Activated T-helper 1 cell treated with anti-CD3 and anti-CD28 coated beads, Interleukin-2, amount 50 U/mL, for 16 hours (primary cell): ENCODE measurements at regions not wholly inside any gene's neighbourhood (a gene's known extent, or its start where the extent isn't known, plus 50 kb on each side); places are given as distances from the start of the nearest gene placed in this dataset.
"Not testable (repeated sequence)": the region's sequence is repeated elsewhere in the genome, so short reads cannot be mapped to it uniquely, and the experiment has no call there.

ENCODE experiments used
- DNase-seq, 2 donors: peaks; one replicate each; pipeline ENCODE4 v3.0.0-alpha.2; 2020; ENCODE audit warnings: low read depth in 1 of 2, low spot score in 1 of 2

DNA sequence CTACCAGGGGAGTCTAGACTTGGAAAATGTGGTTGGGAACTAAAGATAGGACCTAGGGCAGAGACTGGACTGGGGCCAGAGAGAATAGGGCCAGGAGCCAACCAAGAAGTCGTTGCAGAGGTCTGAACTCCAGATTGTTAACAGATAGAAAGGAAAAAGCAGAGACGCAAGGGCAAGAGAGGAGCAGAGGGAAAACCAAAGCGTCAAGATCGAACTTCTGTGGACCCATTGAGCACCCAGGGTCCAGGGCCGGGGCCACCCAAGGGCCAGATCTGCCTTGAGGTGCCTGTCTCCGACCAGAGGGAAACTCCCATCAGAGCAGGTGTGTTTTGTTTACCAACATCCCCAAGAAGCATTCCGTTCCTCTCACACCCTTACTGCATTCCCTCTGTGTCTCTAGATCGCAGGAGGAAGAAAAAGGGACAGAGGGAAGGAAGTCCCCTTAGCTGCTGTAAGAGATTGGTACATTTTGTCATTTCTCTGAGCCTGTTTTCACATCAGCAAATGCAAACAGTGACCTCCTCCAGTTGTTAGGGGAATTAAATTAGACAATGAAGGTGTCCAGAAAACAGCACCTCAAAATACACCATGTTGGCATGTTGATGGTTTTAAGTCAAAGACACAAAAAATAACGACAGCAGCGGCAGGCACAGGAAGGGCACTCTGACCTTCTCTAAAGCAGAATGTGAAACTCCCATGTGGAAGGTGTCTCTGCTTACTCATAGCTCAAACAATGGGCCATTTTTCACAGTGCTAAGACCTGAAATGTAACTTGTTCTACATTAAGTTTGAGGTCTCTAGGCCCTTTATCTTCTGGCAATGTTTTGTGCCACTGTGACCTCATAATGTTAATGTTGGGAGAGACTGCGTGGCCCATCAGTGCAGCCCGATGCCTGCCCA, 105.8 kb upstream of the RAB4A start:
- no peak for DNase-seq

DNA sequence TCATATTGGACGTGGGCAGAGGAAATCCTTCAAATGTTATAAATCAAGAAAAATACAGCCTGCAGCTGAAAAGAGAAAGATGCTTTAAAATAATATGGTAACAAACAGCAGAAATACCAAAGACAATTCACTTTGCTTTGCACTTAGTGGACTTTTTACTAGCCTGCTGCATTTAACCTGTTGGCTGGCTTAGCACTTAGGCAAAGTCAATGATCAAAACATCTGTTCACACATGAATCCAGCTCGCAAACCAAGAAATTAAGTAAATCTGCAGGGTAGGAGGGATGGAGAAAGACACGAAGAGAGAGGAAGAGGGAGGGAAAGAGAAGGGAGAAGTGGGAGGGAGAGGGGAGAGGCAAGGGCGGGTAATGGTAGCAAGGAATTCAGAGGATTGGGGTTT, 103.6 kb upstream of the RAB4A start:
- no peak for DNase-seq

DNA sequence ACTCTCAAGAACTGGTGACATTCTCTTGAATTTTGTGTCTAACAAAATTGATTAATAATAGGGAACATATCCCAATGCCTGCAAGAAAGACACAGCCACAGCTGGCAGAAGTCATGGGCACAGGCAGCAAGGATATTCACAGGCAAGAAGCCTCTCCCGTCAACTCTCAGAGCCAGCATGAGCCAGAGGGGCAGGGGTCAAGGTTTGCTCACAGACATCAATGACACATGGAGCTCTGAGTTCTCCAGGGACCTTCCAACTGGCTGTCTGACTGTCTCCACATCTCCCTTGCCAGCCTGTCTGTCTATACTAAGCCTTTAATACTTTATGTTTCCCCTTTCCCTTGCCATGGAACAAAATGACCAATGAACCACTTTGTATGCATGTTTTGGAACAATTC, 101.5 kb upstream of the RAB4A start:
- no peak for DNase-seq

DNA sequence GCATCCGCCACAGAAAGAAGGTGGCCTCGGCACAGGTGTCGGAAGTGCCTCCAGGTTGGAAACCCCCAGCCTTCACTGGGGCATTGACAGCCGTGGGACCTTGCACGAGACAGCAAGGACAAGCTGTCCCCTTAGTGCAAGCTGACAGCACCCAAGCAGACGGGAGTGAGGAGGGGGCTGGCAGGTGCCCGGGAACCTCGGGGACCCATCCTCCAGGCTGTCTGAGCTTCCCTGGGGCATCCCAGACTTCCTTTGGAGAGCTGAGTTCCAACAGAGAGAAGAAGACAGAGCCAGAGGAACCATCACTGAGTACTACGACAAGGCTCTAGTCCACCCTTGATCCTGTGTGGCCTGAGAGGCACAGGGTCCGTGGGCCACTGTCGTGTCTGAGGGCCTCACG, 100.6 kb upstream of the RAB4A start:
- no peak for DNase-seq

DNA sequence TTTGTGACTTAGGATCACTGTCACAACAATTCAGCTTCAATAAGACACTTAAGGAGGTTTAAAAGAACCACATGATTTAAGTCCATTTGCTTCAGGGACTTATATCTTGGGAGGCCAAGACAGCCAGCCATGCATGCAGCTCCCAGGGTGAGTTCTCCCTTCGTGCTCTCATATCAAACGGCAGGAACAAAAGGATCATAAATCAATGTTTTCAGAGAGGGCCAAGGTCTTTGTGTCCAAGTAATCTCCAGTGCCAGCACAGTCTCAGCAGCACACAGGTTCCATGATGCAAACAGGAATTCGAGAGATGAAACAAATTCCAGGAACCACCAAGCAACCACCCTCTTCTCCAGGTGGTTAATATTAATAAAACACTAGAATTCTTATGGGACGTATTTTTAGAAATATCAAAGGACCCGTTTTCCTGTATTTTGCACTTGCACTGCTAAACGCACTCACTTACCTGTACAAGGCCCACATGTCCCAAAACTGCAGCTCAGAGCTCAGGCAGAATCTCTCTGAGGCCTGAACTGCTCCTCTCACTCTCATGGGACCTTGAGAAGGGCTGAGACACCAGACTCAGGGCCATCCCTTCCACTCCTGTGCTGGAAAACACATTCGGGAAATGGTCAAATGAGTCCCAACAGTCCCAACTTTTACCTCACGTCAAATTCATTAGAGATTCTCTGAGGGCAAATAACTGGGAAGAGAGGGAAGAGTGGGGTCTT, 100.0 kb upstream of the RAB4A start:
- DNase-seq: no peak

DNA sequence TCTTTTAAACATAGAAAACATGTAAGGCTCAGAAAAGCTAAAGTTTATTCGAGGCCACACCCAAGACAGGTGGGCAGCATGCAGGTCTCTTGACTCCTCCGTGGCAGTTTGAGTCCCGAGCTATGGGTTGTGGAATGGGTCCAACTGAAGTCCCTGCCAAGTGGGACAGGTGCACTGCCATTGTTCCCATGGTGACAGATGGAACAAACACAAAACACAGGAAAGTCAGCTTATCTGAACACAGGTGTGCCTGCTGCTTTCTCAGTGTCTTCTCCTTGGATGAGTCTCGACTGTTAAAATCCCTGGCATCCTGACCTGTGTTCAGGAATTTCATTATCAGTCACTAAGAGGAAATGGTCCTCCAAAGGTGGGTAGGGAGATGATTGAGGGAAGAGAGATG, 99.0 kb upstream of the RAB4A start:
- no peak for DNase-seq

DNA sequence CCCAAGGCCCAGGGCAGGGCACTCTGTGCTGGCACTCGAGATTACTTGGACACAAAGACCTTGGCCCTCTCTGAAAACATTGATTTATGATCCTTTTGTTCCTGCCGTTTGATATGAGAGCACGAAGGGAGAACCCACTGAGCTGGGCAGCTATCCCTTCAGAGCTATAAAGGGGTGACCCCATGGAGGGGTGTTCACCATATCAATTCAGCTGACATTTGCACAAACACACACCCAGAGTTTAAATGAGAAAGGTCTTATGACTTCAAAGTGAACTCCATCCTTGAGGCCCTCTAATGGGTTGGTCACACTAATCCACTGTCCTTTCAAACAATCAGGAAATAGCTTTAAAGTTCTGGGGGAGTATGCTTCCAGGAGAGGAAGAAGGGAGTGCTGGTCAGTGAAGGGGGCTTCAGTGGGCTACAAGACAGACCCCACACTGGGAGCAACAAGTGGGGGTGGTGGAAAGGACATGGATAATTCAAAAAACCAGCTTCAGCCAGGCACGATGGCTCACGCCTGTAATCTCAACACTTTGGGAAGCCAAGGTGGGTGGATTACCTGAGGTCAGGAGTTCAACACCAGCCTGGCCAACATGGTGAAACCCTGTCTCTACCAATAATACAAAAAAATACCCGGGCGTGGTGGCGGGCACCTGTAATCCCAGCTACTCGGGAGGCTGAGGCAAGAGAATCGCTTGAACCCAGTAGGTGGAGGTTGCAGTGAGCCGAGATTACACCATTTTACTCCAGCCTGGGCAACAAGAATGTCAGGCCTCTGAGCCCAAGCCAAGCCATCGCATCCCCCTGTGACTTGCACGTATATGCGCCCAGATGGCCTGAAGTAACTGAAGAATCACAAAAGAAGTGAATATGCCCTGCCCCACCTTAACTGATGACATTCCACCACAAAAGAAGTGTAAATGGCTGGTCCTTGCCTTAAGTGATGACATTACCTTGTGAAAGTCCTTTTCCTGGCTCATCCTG, 97.1 kb upstream of the RAB4A start:
- not testable (repeated sequence) for DNase-seq

DNA sequence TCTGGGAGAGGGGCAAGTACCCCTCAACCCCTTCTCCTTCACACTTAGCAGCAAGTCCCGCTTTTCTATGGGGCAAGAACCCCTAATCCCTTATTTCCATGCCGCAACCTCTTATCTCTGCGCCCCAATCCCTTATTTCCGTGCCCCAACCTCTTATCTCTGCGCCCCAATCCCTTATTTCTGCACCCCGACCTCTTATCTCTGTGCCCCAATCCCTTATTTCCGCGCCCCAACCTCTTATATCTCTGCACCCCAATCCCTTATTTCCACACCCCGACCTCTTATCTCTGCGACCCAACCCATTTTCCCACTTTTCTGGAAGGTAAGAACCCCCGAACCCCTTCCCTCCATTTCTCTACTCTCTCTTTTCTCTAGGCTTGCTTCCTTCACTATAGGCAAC, 95.6 kb upstream of the RAB4A start:
- DNase-seq: not testable (repeated sequence)

DNA sequence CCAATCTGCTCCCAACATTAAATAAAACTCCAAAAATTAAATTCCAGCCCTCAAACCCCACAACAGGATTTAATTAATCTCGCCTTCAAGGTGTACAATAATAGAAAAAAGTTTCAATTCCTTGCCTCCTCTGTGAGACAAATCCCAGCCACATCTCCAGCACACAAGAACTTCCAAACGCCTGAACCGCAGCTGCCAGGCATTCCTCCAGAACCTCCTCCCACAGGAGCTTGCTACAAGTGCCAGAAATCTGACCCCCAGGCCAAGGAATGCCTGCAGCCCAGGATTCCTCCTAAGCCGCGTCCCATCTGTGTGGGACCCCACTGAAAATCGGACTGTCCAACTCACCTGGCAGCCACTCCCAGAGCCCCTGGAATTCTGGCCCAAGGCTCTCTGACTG, 94.5 kb upstream of the RAB4A start:
- DNase-seq: not testable (repeated sequence)

DNA sequence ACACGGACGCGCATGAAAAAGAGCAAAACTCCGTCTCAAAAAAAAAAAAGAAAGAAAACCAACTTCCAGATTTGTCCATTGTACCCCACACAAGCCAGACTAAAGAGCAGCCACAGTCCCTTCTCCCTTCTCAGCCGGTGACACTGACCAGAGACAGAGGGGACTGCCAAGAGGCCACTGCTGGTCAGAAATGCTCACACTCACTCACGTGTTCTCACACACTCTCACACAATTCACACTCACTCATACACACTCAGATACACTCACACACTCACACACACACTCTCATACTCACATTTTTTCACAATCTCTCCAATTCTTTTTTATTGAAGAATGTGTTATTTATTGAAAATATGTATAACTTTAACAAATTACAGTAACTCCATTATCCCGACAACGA, 90.8 kb upstream of the RAB4A start:
- no peak for DNase-seq

DNA sequence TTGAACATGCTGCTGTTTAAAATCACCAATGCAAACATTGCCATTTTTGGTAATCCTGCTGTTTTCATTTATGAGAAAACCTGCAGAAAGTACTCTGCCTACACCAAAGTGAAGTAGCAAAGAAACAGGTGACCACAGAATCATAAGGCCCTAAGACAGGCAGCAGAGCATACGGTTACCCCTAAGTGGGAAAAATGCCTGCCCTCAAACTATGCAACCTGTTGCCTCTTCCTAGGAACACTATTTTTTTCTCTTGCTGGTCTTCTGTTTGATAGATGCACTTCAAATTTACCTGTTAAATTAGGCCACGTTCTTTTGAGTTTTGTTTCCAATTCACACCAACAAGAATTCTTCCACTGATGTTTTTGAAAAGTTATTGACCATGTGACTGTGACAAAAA, 89.5 kb upstream of the RAB4A start:
- DNase-seq: no peak

DNA sequence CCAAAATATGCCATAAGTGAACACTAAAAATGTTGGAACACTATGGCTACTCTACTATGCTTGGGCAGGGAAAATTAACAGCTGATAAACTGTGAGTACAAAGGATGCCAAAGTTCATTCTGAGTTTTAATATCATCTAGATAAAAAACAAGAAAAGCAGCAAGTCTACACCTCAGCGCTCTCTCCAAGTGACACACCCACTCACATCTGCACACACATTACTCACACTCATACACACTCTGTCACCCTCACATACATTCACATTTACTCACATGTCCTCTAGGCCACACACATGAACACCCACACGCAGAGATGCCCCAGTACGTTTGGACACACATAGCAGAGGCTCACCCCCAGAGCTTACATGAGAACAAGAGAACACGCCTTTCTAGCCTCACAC, 87.3 kb upstream of the RAB4A start:
- DNase-seq: no peak

DNA sequence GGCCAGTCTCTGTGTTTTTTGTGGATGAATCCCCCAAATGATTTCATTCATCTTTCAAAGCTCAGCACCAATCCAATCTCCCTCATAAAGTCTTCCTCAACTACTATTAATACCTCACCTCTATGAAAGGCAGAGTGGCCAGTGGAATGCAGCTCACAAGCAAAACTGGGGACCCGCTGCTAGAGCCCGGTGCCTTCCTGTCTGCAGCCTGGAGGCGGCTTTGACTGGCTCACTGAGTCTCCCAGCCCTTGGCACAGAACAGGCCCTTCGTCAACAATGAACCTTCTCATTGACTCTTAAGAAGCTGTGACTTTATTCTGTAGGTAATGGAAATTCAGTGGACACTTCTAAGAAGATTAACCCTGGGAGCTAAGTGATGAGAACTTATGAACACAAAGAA, 86.8 kb upstream of the RAB4A start:
- no peak for DNase-seq

DNA sequence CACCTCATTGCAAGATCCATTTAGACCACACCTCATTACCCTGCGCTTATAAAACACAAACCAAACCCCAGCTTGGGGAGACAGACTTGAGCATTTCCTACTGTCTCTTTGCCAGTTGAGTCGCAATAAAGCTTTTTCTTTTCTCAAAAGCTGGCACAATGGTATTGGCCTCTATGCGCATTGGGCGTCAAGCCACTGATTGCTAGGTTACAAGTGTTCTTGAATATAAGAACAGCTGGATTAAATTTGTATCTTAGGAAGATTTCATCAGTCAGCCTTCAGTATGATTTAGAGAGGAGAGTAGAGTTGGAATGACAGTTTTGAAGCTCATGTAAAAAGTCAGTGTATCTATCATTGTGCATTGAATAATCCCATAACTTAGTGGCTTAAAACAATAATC, 84.9 kb upstream of the RAB4A start:
- DNase-seq: no peak

DNA sequence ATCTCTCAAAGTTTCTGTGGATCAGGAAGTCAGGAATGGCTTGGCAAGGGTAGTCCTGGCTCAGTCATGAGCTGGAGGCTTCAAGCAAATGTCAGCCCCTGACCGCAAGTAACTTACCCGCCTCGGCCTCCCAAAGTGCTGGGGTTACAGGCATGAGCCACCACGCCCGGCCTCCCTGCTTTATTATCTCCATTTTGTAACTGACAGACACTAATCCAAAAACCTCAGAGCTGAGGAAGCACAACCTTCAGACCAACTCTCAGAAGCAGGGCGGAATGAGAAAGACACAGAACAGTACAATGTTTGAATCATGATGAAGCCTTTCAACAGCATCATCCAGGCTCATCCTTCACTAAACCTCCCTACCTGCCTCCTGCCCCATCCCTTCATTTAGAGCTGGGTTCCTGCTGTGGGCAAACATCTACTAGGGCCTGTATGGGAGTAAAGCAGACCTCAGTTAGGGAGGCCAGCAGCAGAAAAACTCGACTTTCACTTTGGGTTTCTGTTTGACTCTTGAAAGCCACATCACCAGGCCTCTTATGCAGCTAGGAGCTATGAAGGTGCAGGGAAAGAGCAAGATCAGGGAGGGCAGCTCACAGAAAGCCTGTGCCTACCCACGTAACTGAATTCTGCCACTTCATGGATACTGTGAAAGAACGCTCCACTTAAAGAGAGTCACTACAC, 84.4 kb upstream of the RAB4A start:
- no peak for DNase-seq

DNA sequence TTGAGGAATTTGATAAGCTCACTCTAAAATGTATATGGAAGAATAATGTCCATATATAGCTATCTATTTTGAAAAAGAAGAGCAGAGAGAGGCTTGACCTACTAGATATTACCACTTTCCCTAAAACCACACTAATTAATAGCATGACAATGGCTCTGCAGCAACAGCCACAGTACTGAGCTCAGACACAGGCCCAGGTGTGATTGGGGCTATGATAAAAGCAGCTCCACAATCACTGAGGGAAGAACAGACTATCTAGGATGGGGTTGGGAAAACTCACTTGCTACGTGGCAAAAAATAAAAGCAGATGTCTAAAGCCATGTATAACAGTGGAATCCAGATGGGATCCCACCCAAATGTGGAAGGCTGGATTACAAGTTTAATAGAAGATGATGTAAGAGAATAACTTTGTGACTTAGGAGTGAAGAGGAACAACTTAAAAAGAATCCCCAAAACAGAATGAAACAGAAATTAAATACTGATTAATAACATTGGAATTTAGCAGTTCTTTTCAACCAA, 80.8 kb upstream of the RAB4A start:
- no peak for DNase-seq

DNA sequence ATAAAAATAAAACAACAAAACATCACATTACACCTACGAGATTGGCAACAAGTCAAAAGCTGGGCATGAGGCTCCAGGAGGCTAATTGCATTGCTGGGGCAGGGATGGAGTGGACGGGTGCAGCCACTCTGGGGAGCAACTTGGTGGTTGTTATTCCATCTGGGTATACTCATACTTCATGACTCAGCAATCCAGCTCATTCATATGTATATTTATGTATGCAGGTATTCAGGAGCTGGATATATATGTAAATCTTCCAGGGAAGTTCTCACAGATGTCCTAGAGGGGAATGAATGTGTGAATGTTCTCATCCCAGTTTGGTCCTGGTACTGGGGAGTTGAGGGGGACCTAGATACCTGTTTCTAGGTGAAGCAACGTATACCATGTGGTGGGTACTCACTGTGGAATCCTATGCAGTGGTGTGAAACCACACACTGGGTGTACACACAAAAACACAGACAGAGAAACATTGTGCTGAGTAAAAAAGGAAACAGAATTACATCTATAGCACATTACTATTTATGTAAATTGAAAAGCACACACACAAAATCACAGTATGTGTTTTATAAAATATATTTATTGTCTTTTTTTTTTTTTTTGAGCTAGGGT, 79.7 kb upstream of the RAB4A start:
- no peak for DNase-seq

DNA sequence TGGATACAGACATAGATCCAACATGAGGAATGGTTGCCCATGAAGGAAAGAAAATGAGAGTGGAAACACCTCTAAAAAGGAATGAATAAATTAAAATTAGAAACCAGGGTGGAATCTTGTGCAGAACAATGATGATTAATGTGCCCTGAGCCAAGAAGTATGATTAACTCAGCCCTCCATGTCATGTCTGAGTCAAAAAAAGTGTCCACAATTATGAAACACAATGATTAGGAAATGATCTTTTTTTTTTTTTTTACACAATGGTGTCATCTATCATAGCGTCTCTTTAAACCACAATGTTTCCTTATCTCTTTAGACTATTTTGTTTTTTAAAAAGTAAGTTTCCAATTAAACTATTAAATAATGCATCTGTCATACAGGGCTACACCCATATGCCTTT, 78.9 kb upstream of the RAB4A start:
- DNase-seq: no peak

DNA sequence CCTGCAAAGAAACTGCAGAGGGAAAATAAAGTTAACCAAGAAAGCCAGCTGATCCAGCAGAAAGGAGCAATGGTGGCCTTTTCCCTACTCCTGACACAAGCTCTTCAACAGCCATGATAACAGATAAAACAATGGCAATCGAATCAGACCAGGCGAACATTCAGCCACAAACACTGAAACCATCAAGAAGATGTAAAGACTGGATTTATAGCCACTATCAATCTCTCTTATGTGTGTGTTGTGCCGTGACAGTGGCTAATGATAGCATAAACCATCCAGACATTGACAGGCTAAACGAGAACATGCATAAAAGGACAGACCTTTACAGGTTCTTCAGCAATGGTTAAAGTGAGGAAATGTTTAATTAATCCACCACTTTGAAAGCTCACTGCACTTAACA, 78.1 kb upstream of the RAB4A start:
- no peak for DNase-seq

DNA sequence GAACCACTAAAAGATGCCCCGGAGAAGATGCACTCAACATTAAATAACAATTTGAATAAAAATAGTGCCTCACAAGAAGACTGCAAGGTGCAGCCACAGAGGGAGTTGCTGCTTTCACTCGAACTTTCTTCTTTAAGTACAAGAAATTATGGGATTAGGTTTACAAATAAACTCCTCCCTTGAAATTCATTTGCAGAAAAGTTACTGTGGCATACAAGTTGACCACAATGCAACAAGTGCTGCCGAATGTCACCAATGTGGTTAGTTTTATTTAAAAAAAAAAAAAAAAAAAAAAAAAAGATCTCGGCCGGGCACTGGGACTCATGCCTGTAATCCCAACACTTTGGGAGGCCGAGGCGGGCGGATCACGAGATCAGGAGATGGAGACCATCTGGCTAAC, 76.8 kb upstream of the RAB4A start:
- no peak for DNase-seq
